ENCODE measurements at regions not wholly inside any gene's neighbourhood (a gene's known extent, or its start where the extent isn't known, plus 50 kb on each side); places are given as distances from the start of the nearest gene placed in this dataset.

DNA sequence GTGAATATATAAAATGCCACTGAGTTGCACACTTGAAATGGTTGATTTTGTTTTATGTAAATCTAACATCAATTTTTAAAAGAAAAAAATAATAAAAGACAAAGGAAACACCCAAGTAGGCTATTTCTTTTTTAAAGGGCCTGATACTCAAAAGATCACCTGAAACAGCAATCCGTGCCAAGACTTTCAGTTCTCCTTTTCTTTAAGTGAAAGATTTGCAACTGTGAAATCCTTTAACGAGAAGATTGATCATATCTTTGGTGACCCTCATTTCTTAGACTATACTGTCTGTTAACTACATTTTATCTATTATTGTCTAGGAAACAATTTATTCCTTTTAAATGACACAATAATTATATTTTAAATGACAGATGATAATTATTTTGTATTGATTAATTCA is 1841.5 kb downstream of the LRRC4C start:
- ATAC-seq (no peak), DNase-seq (no peak)
- intact Hi-C loops (cut with DNase I) = no loop called here
- TF ChIP-seq POLR2A (IDR thresholded peaks at IDR 0.05) (no peak), CTCF (IDR thresholded peaks at IDR 0.05) (no peak)
- no peaks in the 10 kb centered on the region for H3K36me3 ChIP-seq (replicated peaks in 1 of 2; ENCODE audit: insufficient read depth in 1 of 2, low read depth in 2 of 2)
- H3K27ac ChIP-seq = no peak overlapping the region
- 43 to 53% methylated on average over 2 of the region's 2 CpGs for WGBS, 2 donors
- H3K4me1 ChIP-seq = no peaks in the 10 kb centered on the region
- no peak overlapping the region for H3K4me3 ChIP-seq
- peaks cover 0 to 3% (median 0%) of the 10 kb centered on the region in 3 donors for H3K9me3 ChIP-seq
- no peaks in the 10 kb centered on the region for H3K27me3 ChIP-seq

- 41 to 42% methylated on average over 1 of the region's 1 CpG for WGBS, 2 donors
- Histone ChIP-seq H3K27ac (no peak overlapping the region), H3K4me1 (no peaks in the 10 kb centered on the region), H3K36me3 (replicated peaks in 1 of 2; ENCODE audit: insufficient read depth in 1 of 2, low read depth in 2 of 2) (no peaks in the 10 kb centered on the region), H3K27me3 (no peaks in the 10 kb centered on the region), H3K4me3 (no peak overlapping the region), H3K9me3 (no peaks in the 10 kb centered on the region)
- DNase-seq (no peak), ATAC-seq (no peak)
- intact Hi-C loops (cut with DNase I) = no loop called here
- TF ChIP-seq CTCF (IDR thresholded peaks at IDR 0.05) (no peak), POLR2A (IDR thresholded peaks at IDR 0.05) (no peak)
These were observed 1870.1 kb downstream of the LRRC4C start for GRCh38 chr11:39589391-39589790.

GRCh38 chr11:39586036-39586435 is 1873.4 kb downstream of the LRRC4C start:
- ATAC-seq = no peak
- Histone ChIP-seq H3K27me3 (no peaks in the 10 kb centered on the region), H3K4me3 (no peak overlapping the region), H3K36me3 (replicated peaks in 1 of 2; ENCODE audit: insufficient read depth in 1 of 2, low read depth in 2 of 2) (no peaks in the 10 kb centered on the region), H3K27ac (no peak overlapping the region), H3K4me1 (no peaks in the 10 kb centered on the region), H3K9me3 (no peaks in the 10 kb centered on the region)
- intact Hi-C loops (cut with DNase I) = no loop called here
- WGBS, 2 donors = 36 to 43% methylated on average over 1 of the region's 1 CpG
- DNase-seq = no peak
- TF ChIP-seq POLR2A (IDR thresholded peaks at IDR 0.05) = no peak
- TF ChIP-seq CTCF (IDR thresholded peaks at IDR 0.05) = no peak

GRCh38 chr11:39571081-39571480 is 1888.4 kb downstream of the LRRC4C start:
- TF ChIP-seq CTCF (IDR thresholded peaks at IDR 0.05) (no peak), POLR2A (IDR thresholded peaks at IDR 0.05) (no peak)
- ATAC-seq (no peak), DNase-seq (no peak)
- intact Hi-C loops (cut with DNase I) = no loop called here
- H3K9me3 ChIP-seq = no peaks in the 10 kb centered on the region
- no peaks in the 10 kb centered on the region for H3K36me3 ChIP-seq (replicated peaks in 1 of 2; ENCODE audit: insufficient read depth in 1 of 2, low read depth in 2 of 2)
- H3K27ac ChIP-seq = no peak overlapping the region
- no peak overlapping the region for H3K4me3 ChIP-seq
- H3K4me1 ChIP-seq = no peaks in the 10 kb centered on the region
- no peaks in the 10 kb centered on the region for H3K27me3 ChIP-seq

DNA sequence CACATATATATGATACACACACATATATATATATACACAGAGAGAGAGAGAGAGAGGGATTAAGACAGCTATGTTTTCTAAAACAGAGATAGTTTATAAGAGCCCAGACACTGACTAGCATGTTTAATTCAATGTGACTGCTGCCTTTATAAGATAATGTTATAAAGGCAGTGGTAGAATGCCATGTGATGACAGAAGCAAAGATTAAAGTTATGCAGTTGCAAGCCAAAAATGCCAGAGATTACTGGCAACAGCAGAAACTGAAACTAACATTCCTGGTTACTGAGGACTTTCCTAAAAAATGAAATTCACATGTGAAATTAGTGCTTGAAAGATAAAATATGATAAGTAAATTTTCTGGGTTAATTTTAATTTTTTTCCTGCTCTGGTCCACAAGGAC is 1888.9 kb downstream of the LRRC4C start:
- Histone ChIP-seq H3K27me3 (no peaks in the 10 kb centered on the region), H3K4me3 (no peak overlapping the region), H3K9me3 (no peaks in the 10 kb centered on the region), H3K27ac (no peak overlapping the region), H3K4me1 (no peaks in the 10 kb centered on the region), H3K36me3 (replicated peaks in 1 of 2; ENCODE audit: insufficient read depth in 1 of 2, low read depth in 2 of 2) (no peaks in the 10 kb centered on the region)
- DNase-seq = no peak
- no peak for ATAC-seq
- TF ChIP-seq CTCF (IDR thresholded peaks at IDR 0.05) = no peak
- intact Hi-C loops (cut with DNase I) = no loop called here

Measured in body of pancreas (tissue), 4 donors.